Activated CD4-positive, alpha-beta memory T cell treated with anti-CD3 and anti-CD28 coated beads, Interleukin-2, amount 10 ng/mL, durations not matched to agents 7 days and 5 days (primary cell): ENCODE measurements at regions not wholly inside any gene's neighbourhood (a gene's known extent, or its start where the extent isn't known, plus 50 kb on each side); places are given as distances from the start of the nearest gene placed in this dataset.

ENCODE experiments used
- CTCF ChIA-PET: fragments of 350-600 bp; sonication (Branson Sonifier 250); formaldehyde crosslinking; loops from one replicate; lab custom pipeline; 2021; ENCODE audit warnings: antibody characterized with exemption, inconsistent platforms; lab: Charles Lee
- POLR2A ChIA-PET: fragments of 350-600 bp; sonication (Branson Sonifier 250); formaldehyde crosslinking; loops from one replicate; lab custom pipeline; 2021; ENCODE audit warnings: antibody characterized with exemption; lab: Charles Lee
- DNase-seq: peaks from one replicate; pipeline ENCODE4 v3.0.0-alpha.2; 2020
- H3K27ac Mint-ChIP-seq: one replicate; pipeline ENCODE4 v1.8.0; 2021; ENCODE audit warnings: mild to moderate bottlenecking, mixed read lengths
- H3K27me3 Mint-ChIP-seq: one replicate; pipeline ENCODE4 v1.8.0; 2021; ENCODE audit warnings: mixed read lengths
- H3K36me3 Mint-ChIP-seq: one replicate; pipeline ENCODE4 v1.8.0; 2021; ENCODE audit warnings: low read depth, mixed read lengths
- H3K4me1 Mint-ChIP-seq: one replicate; pipeline ENCODE4 v1.8.0; 2021; ENCODE audit warnings: mixed read lengths
- H3K4me3 Mint-ChIP-seq: one replicate; pipeline ENCODE4 v1.8.0; 2021; ENCODE audit warnings: mild to moderate bottlenecking, mixed read lengths
- H3K9me3 Mint-ChIP-seq: one replicate; pipeline ENCODE4 v1.8.0; 2021; ENCODE audit warnings: mixed read lengths

DNA sequence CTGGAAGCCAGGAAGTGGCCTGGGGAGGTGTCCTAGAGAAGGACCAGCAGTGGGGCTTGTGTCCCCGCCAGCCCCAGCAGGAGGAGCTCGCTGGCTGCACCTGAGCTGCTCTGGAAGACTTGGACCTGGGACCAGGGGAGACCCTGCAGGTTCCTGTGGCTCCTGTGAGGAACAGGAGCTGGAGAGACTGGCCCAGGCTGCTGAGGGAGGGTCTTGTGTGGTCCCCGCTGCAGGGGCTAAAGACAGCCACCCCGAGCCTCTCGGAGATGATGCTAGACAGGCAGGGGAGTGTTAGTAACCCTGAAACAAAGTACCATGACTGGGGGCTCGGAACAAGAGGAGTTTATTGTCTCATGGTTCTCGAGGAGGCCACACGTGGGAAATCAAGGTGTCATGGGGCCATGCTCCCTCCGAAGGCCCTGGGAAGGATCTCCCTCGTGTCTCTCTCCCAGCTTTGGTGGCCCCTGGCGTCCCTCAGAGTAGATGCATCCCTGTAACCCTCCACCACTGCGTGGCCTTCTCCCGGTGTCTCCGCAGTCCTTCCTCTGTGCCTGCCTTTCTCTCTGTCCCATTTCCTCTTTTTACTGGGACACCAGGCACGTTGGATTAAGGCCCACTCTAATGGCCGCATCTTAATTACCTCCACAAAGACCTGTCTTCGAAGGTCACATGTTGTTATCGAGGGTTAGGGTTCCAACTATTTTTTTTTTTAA lies 348.4 kb downstream of the GLRX3 start:
- no peak overlapping the region for H3K4me3 Mint-ChIP-seq
- no peaks in the 10 kb centered on the region for H3K9me3 Mint-ChIP-seq
- H3K27ac Mint-ChIP-seq, result no peak overlapping the region
- no peaks in the 10 kb centered on the region for H3K4me1 Mint-ChIP-seq
- DNase-seq, result no peak
- CTCF ChIA-PET, result no interaction called here
- POLR2A ChIA-PET, result no interaction called here
- H3K27me3 Mint-ChIP-seq, result no peaks in the 10 kb centered on the region
- H3K36me3 Mint-ChIP-seq, result no peaks in the 10 kb centered on the region

DNA sequence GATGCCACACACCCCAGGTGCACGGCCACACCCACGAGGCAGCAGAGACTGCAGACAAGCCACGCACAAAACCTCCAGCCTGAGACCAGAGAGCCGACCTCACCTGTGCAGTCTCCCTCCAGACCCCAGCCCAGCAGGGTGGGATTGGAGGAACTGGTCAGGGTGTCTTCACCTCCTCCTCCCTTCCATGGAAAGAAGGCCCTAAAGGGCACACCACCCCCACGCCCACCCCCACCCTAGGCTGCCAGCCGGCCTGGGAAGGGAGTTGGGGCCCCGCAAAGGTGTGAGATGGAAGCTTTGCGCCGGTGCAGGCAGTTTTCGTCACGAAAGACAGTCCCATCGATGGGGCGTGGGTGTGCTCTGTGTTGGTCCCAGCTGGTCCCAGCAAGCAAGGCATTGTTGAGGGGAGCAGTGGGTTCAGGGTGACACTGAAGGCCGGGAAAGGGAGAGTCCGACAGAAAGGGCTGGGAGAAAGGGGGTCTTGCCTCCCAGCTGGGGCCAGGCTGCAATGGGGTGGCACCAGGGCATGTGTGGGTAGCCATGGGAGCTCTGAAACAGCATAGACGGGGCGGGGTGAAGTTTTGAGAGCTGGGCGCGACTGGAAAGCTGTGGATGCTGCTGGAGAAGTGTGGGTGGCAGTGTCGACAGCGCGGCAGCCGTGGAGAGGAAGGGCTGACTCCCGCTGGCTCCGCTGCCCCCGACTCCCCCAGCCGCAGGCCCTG lies 349.2 kb downstream of the GLRX3 start:
- Mint-ChIP-seq H3K9me3 (no peaks in the 10 kb centered on the region), H3K4me3 (no peak overlapping the region), H3K36me3 (no peaks in the 10 kb centered on the region), H3K27ac (no peak overlapping the region), H3K4me1 (no peaks in the 10 kb centered on the region), H3K27me3 (no peaks in the 10 kb centered on the region)
- ChIA-PET POLR2A (no interaction called here), CTCF (no interaction called here)
- no peak for DNase-seq

DNA sequence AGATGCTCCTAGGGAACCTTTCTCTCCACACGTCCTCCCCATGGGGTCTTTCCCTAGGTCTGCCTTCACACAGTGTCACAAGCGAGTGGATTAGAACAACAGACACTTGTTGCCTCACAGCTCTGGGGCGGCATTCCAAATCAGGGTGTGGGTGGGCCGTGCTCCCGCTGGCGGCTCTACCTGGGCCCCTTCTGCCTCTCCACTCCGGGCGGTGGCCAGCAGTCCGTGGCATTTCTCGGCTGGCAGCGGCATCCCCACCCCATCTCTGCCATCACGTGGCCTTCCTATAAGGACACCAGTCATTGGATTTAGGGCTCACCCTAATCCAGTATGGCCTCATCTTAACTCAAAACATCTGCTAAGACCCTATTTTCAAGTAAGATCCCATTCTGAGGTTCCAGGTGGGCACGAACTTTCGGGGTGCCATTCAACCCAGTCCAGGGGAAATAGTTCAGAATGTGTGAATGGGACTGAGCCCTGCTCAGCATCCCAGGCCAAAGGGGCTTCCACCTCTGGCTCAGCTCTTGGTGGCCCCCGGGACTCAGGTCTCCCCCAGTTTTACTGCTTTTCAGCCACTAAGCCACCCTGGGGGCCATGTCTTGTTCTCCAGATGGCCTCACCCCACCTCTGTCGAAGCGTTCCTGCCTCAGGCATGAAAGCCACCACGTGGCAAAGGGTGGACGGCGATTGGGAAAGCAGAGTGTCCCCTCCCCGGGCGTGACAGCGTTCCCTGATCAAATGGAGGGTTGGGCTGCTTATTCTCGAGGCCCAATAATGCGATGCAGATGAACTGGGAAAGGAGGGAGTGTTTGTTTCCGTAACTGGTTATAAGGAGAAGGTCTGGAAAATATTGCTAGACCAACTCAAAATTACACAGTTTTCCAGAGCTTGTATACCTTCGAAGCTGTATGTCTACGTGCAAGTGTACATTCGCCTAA lies 350.0 kb downstream of the GLRX3 start:
- POLR2A ChIA-PET, result no interaction called here
- no peak for DNase-seq
- H3K4me3 Mint-ChIP-seq, result no peak overlapping the region
- H3K36me3 Mint-ChIP-seq, result no peaks in the 10 kb centered on the region
- CTCF ChIA-PET, result no interaction called here
- H3K27ac Mint-ChIP-seq, result no peak overlapping the region
- no peaks in the 10 kb centered on the region for H3K4me1 Mint-ChIP-seq
- H3K27me3 Mint-ChIP-seq, result no peaks in the 10 kb centered on the region
- no peaks in the 10 kb centered on the region for H3K9me3 Mint-ChIP-seq

DNA sequence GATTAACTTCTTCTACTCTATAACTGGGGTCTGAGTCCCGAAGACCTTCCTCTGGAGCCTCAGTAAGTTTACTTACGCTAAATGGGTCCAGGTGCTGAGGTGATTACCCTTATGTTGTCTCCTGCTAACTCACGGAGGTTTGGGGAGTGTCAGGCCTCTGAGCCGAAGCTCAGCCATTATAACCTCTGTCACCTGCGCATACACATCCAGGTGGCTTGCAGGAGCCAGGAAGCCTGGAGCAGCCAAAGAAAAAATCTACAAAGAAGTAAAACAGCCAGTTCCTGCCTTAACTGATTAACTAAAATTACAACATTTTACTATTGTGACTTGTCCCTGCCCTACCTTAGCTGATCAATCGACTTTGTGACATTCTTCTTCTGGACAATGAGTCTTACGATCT lies 350.7 kb downstream of the GLRX3 start:
- Mint-ChIP-seq H3K4me3 (no peak overlapping the region), H3K36me3 (no peaks in the 10 kb centered on the region), H3K27ac (no peak overlapping the region), H3K4me1 (no peaks in the 10 kb centered on the region), H3K9me3 (no peaks in the 10 kb centered on the region), H3K27me3 (no peaks in the 10 kb centered on the region)
- ChIA-PET CTCF (no interaction called here), POLR2A (no interaction called here)
- no peak for DNase-seq

DNA sequence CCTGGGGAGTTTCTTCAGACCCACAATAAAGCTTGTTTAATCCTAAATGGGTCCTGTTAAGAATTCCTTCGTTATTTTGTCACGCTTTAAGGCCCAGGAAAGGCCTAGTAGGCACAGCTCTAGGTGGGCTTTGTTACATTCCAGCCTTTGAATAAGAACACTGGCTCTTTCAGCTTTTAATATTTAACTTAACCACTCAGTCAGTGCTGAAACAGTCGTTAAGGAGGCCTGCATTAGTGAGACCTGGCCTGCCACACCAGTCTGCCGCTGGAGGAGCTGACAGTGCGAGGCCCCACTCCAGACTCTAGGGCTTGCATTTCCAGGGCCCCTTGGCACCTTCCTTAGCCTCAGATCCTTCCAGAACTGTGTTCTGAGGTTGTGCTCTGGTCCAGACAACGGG lies 351.4 kb downstream of the GLRX3 start:
- no peak for DNase-seq
- H3K9me3 Mint-ChIP-seq, result no peaks in the 10 kb centered on the region
- H3K4me3 Mint-ChIP-seq, result no peak overlapping the region
- H3K27ac Mint-ChIP-seq, result no peak overlapping the region
- H3K4me1 Mint-ChIP-seq, result no peaks in the 10 kb centered on the region
- H3K36me3 Mint-ChIP-seq, result no peaks in the 10 kb centered on the region
- H3K27me3 Mint-ChIP-seq, result no peaks in the 10 kb centered on the region
- ChIA-PET POLR2A (no interaction called here), CTCF (no interaction called here)

DNA sequence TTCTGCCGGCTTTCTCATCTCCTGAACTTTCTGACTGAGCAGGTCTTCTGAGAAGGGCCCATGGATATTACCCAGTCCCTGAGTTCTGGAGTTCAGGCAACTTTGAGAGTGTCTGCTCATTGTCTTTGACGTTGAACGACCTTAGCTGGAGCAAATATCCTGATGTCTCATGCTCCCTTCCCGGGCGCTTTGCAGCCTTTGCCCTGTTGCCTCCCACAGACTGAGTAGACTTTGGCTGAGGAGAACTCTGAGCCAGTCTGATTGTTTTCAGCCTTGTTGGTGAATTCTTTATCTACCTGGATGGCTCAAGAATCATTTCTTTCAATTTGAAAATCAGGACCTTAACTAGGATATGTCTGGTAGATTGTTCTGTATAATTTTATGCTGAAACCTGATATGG lies 353.7 kb downstream of the GLRX3 start:
- DNase-seq, result no peak
- H3K27ac Mint-ChIP-seq, result no peak overlapping the region
- no peaks in the 10 kb centered on the region for H3K4me1 Mint-ChIP-seq
- ChIA-PET CTCF (no interaction called here), POLR2A (no interaction called here)
- no peak overlapping the region for H3K4me3 Mint-ChIP-seq
- peaks cover 4% of the 10 kb centered on the region for H3K9me3 Mint-ChIP-seq
- no peaks in the 10 kb centered on the region for H3K27me3 Mint-ChIP-seq
- H3K36me3 Mint-ChIP-seq, result no peaks in the 10 kb centered on the region

DNA sequence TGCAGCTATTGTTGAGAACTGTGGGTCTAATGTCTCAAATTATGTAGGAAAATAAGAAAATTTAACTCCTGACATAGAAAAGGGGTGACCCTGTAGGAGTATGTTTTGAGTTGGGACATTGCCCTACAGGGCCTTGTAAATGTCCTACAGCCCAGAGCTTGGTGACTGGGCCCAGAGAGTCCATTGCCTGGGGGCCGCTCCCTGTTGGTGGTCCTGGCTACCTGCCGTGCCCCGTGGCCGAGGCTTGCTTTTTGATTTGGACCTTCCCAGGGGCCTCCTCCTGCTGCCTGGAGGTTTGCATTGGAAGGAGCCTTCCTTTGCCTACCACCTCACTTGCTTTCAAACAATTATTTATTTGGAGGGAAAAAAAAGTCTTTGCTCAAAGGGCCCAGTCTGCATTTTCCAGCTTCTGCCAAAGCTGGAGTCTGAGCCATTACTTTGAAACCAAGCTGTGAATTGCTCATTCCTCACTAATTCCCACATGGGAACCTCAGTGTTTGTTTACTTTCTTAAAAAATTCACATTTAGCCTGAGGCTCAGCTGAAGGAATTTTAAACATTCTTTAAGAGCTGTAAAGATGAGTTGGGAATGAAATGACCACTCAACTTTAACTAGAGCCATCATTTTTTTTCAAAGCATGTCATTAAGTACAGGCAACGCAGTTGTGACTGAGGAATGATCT lies 355.0 kb downstream of the GLRX3 start:
- no peaks in the 10 kb centered on the region for H3K27me3 Mint-ChIP-seq
- ChIA-PET POLR2A (no interaction called here), CTCF (no interaction called here)
- no peak overlapping the region for H3K4me3 Mint-ChIP-seq
- peaks cover 4% of the 10 kb centered on the region for H3K9me3 Mint-ChIP-seq
- DNase-seq, result no peak
- H3K4me1 Mint-ChIP-seq, result no peaks in the 10 kb centered on the region
- H3K36me3 Mint-ChIP-seq, result no peaks in the 10 kb centered on the region
- no peak overlapping the region for H3K27ac Mint-ChIP-seq

DNA sequence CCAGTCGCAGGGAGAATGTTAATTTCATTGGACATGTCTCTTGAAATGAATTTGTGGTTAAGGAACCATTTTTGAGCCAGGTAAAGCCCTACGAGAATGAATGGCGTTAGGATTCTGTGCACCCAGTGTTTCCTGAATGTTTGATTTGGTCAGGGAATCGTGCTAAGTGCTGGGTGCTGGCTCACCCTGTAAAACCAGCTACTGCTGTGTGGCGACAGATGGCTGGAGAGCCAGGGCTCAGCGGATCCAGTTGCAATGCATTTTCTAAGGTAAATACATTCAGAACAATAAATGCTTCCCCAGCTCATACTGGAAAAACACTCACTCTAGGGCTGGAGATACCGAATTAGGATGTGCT lies 355.5 kb downstream of the GLRX3 start:
- Mint-ChIP-seq H3K27ac (no peak overlapping the region), H3K4me1 (no peaks in the 10 kb centered on the region), H3K36me3 (no peaks in the 10 kb centered on the region), H3K4me3 (no peak overlapping the region), H3K9me3 (peaks cover 7% of the 10 kb centered on the region), H3K27me3 (no peaks in the 10 kb centered on the region)
- DNase-seq, result no peak
- ChIA-PET POLR2A (no interaction called here), CTCF (no interaction called here)

DNA sequence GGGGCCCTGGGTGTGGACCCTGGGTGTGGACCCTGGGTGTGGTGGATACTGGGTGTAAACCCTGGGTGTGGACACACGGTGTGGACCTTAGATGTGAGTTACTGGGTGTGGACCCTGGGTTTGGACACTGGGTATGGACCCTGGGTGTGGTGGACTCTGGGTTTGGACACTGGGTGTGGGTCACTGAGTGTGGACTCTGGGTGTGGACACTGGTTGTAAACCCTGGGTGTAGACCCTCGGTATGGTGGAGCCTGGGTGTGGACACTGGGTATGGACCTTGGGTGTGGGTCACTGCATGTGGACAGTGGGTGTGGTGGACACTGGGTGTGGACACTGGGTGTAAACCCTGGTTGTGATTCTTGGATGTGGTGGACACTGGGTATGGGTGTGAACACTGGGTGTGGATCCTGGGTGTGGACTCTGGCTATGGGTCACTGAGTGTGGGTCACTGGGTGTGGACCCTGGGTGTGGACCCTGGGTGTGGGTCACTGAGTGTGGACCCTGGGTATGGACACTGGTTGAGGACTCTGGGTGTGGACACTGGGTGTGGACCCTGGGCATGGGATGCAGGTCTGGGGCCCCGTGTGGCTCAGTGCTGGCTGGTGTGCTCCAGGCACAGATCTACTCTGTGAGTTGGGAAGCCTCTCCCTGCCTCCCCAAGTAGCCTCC lies 356.2 kb downstream of the GLRX3 start:
- Mint-ChIP-seq H3K4me3 (no peak overlapping the region), H3K36me3 (no peaks in the 10 kb centered on the region), H3K27me3 (no peaks in the 10 kb centered on the region), H3K9me3 (peaks cover 10% of the 10 kb centered on the region), H3K4me1 (no peaks in the 10 kb centered on the region), H3K27ac (no peak overlapping the region)
- ChIA-PET CTCF (no interaction called here), POLR2A (no interaction called here)
- no peak for DNase-seq

DNA sequence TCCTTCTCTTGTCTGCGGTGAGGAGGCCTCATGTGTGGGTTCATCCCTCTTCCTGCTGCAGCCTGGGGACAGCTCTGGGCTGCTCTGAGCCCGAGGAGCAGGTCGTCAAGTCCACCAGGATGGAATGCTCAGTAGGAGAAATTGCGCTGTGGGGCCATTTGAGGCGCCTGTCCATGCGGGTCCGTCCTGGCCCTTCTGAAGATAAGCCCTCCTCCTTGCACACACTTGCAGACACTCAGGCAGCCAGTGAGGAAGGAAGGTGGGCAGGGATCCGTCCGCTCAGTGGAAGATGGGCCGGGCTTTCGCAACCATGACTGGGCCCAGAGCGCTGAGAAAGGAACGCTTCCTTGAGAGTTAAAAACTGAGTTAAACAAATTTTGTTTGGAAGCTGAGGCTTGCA lies 356.8 kb downstream of the GLRX3 start:
- peaks cover 11% of the 10 kb centered on the region for H3K9me3 Mint-ChIP-seq
- no peaks in the 10 kb centered on the region for H3K27me3 Mint-ChIP-seq
- no peak overlapping the region for H3K4me3 Mint-ChIP-seq
- no peaks in the 10 kb centered on the region for H3K4me1 Mint-ChIP-seq
- H3K27ac Mint-ChIP-seq, result no peak overlapping the region
- H3K36me3 Mint-ChIP-seq, result no peaks in the 10 kb centered on the region
- POLR2A ChIA-PET, result no interaction called here
- DNase-seq, result no peak
- CTCF ChIA-PET, result no interaction called here

DNA sequence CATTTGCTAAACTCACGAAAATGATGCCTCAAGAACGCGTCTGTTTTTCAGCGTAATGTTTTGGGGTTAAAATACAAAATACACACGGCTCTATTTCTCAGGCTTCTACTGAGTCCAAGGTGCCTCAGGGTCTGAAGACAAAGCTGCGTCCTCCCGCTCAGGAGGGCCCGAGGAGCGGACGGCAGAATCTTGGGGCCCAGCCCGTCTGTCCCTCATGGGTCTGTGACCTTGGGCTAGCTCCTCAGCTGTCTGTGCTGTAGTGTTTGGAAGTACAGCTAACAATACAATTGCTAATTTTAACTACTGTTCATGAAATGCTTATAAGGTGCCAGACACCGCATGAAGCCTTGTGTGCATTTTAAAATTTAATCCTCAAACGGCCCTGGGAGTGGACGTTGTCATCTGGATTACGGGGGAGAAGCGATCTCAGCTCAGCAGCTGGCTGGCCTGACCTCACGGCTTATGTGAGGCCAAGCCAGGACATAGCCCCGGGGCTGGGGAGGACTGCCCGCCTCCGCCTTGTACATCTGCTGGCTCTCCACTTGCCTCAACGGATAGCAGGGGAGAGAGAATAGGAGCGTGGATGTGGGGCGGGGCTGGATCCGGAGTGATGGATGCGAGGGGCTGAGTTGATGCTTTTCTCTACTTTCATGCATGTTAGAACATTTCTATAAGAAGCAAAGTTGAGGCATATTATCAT lies 357.4 kb downstream of the GLRX3 start:
- ChIA-PET POLR2A (no interaction called here), CTCF (no interaction called here)
- Mint-ChIP-seq H3K27me3 (no peaks in the 10 kb centered on the region), H3K4me3 (no peak overlapping the region), H3K36me3 (no peaks in the 10 kb centered on the region), H3K9me3 (peaks cover 11% of the 10 kb centered on the region), H3K27ac (no peak overlapping the region), H3K4me1 (no peaks in the 10 kb centered on the region)
- DNase-seq, result no peak

DNA sequence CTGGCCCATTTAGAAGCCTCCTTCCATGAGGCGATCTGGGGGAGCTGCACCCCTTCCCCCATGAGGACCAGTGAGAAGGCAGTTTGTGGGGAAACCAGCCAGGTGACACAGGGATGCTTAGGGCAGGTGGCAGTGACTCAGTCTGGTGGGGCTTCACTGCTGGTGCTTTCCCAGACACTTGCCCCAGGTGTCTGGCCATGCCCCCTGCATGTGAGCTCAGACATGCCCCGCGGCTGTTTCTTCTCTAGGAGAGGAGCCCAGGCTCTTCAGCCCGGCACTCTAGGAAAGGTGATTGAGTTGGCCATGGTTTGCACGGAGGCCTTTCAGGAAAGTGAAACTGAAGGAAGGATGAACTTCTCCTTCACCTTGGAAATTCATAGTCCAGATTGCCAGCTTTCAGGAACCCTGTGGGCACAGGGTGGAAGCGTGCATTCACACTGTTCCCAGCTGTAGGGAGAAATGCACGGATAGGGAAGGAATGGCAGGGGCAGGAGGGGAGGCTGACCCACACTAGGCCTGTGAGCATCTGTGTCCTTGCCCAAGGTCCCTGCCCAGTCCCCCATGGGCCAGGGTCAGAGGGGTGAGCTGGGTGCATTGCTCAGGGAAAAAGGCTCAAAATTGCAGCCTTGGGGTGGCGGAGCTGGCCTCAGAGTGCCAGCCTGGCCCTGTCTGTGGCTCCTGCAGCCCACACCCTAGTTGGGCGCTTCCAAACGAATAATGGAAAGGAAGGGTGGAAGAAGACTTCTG lies 359.1 kb downstream of the GLRX3 start:
- H3K4me1 Mint-ChIP-seq, result no peaks in the 10 kb centered on the region
- CTCF ChIA-PET, result no interaction called here
- H3K27ac Mint-ChIP-seq, result no peak overlapping the region
- no peaks in the 10 kb centered on the region for H3K36me3 Mint-ChIP-seq
- POLR2A ChIA-PET, result no interaction called here
- no peaks in the 10 kb centered on the region for H3K27me3 Mint-ChIP-seq
- no peak overlapping the region for H3K4me3 Mint-ChIP-seq
- no peak for DNase-seq
- H3K9me3 Mint-ChIP-seq, result peaks cover 11% of the 10 kb centered on the region
